ENCODE measurements at regions not wholly inside any gene's neighbourhood (a gene's known extent, or its start where the extent isn't known, plus 50 kb on each side); places are given as distances from the start of the nearest gene placed in this dataset.

GRCh38 chr4:110309675-110310074 is 111.3 kb upstream of the ELOVL6 start:
- Histone ChIP-seq H2AK5ac (ENCODE audit: insufficient read length, low read length) (no peak overlapping the region), H3K4ac (ENCODE audit: low read depth, low read length) (no peak overlapping the region), H3K23ac (ENCODE audit: insufficient read length, low read depth, low read length) (no peak overlapping the region), H3K14ac (ENCODE audit: insufficient read depth, low read length) (no peak overlapping the region), H4K91ac (ENCODE audit: insufficient read length, low read depth, low read length) (no peak overlapping the region), H3K79me2 (ENCODE audit: insufficient read depth, low read length) (no peaks in the 10 kb centered on the region), H4K5ac (ENCODE audit: insufficient read length, low read depth, low read length) (no peak overlapping the region), H3K4me1 (ENCODE audit: insufficient read depth, low read length) (no peaks in the 10 kb centered on the region), H3K18ac (ENCODE audit: insufficient read length, low read depth, low read length) (no peak overlapping the region), H3K79me1 (ENCODE audit: insufficient read depth, low read depth, low read length, poor library complexity, severe bottlenecking) (no peaks in the 10 kb centered on the region), H2BK12ac (ENCODE audit: insufficient read length, low read depth, low read length) (no peak overlapping the region), H4K20me1 (ENCODE audit: control insufficient read depth, insufficient read depth, insufficient read length) (no peaks in the 10 kb centered on the region), H3K9me3 (ENCODE audit: control insufficient read depth, low read depth, low read length) (no peaks in the 10 kb centered on the region), H3K23me2 (ENCODE audit: insufficient read length, low read depth, low read length, poor library complexity, severe bottlenecking) (no peaks in the 10 kb centered on the region), H3K9ac (ENCODE audit: extremely low read depth, insufficient read length, low read length) (no peak overlapping the region), H2BK20ac (ENCODE audit: low read depth, low read length, poor library complexity, severe bottlenecking) (no peak overlapping the region), H2BK5ac (ENCODE audit: insufficient read length, low read length) (no peak overlapping the region), H3T11ph (ENCODE audit: low read length) (no peak overlapping the region), H4K8ac (replicated peaks; ENCODE audit: insufficient read length, low read depth, low read length) (no peak overlapping the region), H2AFZ (ENCODE audit: low read length) (no peak overlapping the region), H3K4me2 (ENCODE audit: insufficient read depth, insufficient read length, low read length) (no peak overlapping the region), H3K27me3 (ENCODE audit: insufficient read depth, low read length) (no peaks in the 10 kb centered on the region), H2BK120ac (ENCODE audit: low read depth, low read length, poor library complexity, severe bottlenecking) (no peak overlapping the region), H3K27ac (ENCODE audit: insufficient read length, low read depth, low read length) (no peak overlapping the region), H3K56ac (ENCODE audit: insufficient read length, low read depth, low read length) (no peak overlapping the region), H2BK15ac (ENCODE audit: low read depth, low read length) (no peak overlapping the region)
- H3K36me3 Mint-ChIP-seq (ENCODE audit: insufficient read depth in 1 of 3, low read depth in 3 of 3), result no peaks in the 10 kb centered on the region
- H3K27me3 Mint-ChIP-seq (ENCODE audit: low read depth), result no peaks in the 10 kb centered on the region; the same call in 1 of the 2 replicates
- no peak overlapping the region for H3K4me3 Mint-ChIP-seq
- no peaks in the 10 kb centered on the region; a peak in 1 of 4 replicates for H3K4me1 Mint-ChIP-seq
- no peak overlapping the region for H3K27ac Mint-ChIP-seq
- TF ChIP-seq CTCF (conservative IDR thresholded peaks at IDR 0.05), result no peak
- no peaks in the 10 kb centered on the region for H3K9me3 Mint-ChIP-seq
- no peak for DNase-seq

Data from H9 (cell line).